ENCODE measurements at regions not wholly inside any gene's neighbourhood (a gene's known extent, or its start where the extent isn't known, plus 50 kb on each side); places are given as distances from the start of the nearest gene placed in this dataset.

DNA sequence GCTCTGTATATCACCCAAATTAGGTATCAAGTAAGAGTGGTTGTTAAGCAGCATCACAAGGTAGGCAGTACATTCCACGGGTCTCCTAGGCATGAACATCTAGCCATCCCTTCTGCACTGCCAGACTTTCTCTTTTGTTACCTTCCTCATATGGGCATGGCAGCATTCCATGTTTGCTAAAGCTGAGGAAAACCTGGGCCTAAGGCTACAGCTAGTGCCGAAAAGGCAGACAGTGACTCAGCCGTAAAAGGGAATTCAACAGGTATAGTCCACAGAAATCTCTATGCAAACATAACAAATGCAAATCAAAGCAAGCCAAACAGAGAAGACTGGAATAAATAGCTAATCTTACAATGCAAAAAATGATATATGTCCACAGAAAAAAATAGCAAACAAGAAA, 645.4 kb downstream of the ZBBX start:
- H3K4me1 Mint-ChIP-seq = no peaks in the 10 kb centered on the region
- TF ChIP-seq, protein P1, sequence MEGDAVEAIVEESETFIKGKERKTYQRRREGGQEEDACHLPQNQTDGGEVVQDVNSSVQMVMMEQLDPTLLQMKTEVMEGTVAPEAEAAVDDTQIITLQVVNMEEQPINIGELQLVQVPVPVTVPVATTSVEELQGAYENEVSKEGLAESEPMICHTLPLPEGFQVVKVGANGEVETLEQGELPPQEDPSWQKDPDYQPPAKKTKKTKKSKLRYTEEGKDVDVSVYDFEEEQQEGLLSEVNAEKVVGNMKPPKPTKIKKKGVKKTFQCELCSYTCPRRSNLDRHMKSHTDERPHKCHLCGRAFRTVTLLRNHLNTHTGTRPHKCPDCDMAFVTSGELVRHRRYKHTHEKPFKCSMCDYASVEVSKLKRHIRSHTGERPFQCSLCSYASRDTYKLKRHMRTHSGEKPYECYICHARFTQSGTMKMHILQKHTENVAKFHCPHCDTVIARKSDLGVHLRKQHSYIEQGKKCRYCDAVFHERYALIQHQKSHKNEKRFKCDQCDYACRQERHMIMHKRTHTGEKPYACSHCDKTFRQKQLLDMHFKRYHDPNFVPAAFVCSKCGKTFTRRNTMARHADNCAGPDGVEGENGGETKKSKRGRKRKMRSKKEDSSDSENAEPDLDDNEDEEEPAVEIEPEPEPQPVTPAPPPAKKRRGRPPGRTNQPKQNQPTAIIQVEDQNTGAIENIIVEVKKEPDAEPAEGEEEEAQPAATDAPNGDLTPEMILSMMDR (IDR thresholded peaks at IDR 0.05; ENCODE audit: unreplicated experiment) = no peak
- no peak overlapping the region for H3K27ac Mint-ChIP-seq
- H3K36me3 Mint-ChIP-seq = no peaks in the 10 kb centered on the region
- no peak for DNase-seq (ENCODE audit: low spot score in 2 of 2, unreplicated experiment in 2 of 2)
- no peaks in the 10 kb centered on the region for H3K27me3 Mint-ChIP-seq (ENCODE audit: low read depth)
- no peak overlapping the region for H3K4me3 Mint-ChIP-seq
- H3K9me3 Mint-ChIP-seq = peaks cover 18% of the 10 kb centered on the region

DNA sequence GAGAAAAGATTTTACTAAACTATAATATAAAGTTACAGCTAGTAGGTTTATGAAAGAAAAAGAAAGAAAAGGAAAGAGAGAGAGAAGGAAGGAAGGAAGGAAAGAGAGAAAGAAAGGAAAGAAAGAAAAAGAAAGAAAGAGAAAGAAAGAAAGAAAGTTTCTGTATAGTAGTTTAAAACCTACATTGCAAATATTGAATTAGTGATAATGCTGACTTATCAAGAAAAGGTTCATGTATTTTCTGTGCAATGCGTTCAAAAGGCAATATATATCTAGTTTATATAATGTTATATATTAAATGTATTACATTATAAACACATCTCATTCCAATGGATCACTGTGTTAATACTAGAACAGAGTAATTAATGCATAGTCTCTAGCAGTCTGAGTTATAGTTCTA, 648.4 kb downstream of the ZBBX start:
- H3K36me3 Mint-ChIP-seq = no peaks in the 10 kb centered on the region
- H3K27ac Mint-ChIP-seq = no peak overlapping the region
- no peak for DNase-seq (ENCODE audit: low spot score in 2 of 2, unreplicated experiment in 2 of 2)
- TF ChIP-seq, protein P1 (IDR thresholded peaks at IDR 0.05; ENCODE audit: unreplicated experiment) = no peak
- peaks cover 17% of the 10 kb centered on the region for H3K9me3 Mint-ChIP-seq
- no peak overlapping the region for H3K4me3 Mint-ChIP-seq
- H3K4me1 Mint-ChIP-seq = peaks cover 2% of the 10 kb centered on the region
- H3K27me3 Mint-ChIP-seq (ENCODE audit: low read depth) = no peaks in the 10 kb centered on the region

DNA sequence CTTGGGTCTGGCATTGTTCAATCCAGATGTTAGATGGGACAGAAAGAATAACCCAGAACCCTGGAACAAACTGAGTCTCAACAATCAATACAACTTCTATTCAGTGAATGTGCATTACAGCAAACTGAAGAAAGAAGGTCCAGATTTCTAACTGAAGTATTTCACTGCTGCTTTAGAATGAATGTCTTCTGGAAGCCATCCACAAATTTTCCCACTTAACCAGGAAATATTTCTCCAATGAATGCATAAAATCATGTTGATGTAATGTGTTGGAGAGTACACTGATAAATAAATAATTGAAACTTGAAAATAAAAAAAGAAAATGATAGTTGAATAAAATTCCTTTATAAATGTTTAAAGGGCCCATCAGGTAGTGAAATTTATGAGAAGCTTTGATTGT, 658.6 kb downstream of the ZBBX start:
- Mint-ChIP-seq H3K36me3 (no peaks in the 10 kb centered on the region), H3K27ac (no peak overlapping the region), H3K4me1 (no peaks in the 10 kb centered on the region), H3K4me3 (no peak overlapping the region), H3K9me3 (peaks cover 12% of the 10 kb centered on the region), H3K27me3 (ENCODE audit: low read depth) (no peaks in the 10 kb centered on the region)
- no peak for DNase-seq (ENCODE audit: low spot score in 2 of 2, unreplicated experiment in 2 of 2)
- TF ChIP-seq, protein P1 (IDR thresholded peaks at IDR 0.05; ENCODE audit: unreplicated experiment) = no peak

DNA sequence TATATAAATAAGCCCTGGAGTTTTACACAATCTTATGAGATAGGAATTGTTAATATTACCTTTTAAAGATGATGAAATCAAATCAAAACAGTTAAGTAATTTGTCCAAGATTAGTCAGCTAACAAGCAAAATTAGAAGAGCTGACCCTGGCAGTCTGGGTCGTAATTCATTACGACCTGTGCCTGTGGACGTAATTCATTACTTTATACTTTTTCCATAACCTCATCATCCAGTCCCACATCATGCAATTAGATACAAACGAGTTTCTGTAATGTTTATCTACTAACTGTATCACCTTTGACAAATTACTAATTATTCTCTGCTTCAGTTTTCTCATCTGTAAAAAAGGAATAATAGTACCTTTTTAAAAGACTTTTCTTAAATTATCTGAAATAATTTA, 665.9 kb downstream of the ZBBX start:
- Mint-ChIP-seq H3K27ac (peak overlapping the region; percentile 64), H3K4me1 (peaks cover 20% of the 10 kb centered on the region), H3K9me3 (peaks cover 13% of the 10 kb centered on the region), H3K27me3 (ENCODE audit: low read depth) (no peaks in the 10 kb centered on the region), H3K36me3 (no peaks in the 10 kb centered on the region), H3K4me3 (no peak overlapping the region)
- TF ChIP-seq, protein P1 (IDR thresholded peaks at IDR 0.05; ENCODE audit: unreplicated experiment) = no peak
- DNase-seq (ENCODE audit: low spot score in 2 of 2, unreplicated experiment in 2 of 2) = no peak

DNA sequence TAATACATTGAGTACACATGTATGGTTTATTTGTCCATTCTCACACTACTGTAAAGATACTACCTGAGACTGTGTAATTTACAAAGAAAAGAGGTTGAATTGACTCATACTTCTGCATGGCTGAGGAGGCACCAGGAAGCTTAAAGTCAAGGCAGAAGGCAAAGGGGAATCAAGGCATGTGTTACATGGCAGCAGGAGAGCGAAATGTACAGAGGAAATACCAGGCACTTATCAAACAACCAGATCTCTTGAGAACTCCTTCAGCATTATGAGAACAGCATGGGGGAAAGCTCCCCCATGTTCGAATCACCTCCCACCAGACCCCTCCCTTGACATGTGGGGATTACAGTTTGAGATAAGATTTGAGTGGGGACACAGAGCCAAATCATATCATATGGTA, 666.3 kb downstream of the ZBBX start:
- Mint-ChIP-seq H3K4me1 (peaks cover 20% of the 10 kb centered on the region), H3K36me3 (no peaks in the 10 kb centered on the region), H3K9me3 (peaks cover 12% of the 10 kb centered on the region), H3K4me3 (no peak overlapping the region), H3K27ac (peak overlapping the region; percentile 64), H3K27me3 (ENCODE audit: low read depth) (no peaks in the 10 kb centered on the region)
- DNase-seq (ENCODE audit: low spot score in 2 of 2, unreplicated experiment in 2 of 2) = no peak
- TF ChIP-seq, protein P1 (IDR thresholded peaks at IDR 0.05; ENCODE audit: unreplicated experiment) = no peak

DNA sequence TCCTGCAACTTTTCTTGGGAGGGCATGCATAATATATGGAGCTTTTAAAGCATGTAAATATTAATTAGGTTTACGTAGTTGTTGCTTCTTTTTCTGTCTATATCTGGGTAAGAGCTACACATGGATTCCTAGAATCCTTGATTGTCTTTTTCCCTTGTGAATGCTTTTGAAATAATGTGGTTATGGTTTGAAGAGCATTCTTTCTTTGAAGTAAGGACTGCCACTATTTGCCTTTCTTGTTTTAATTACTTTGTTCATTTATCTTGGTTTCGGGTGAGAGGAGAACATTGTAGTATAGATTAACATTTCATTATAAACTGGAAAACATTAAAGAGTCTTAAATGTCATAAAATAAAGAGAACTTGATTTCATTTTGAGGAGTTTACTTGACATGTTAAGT, 674.0 kb downstream of the ZBBX start:
- H3K36me3 Mint-ChIP-seq = no peaks in the 10 kb centered on the region
- no peaks in the 10 kb centered on the region for H3K27me3 Mint-ChIP-seq (ENCODE audit: low read depth)
- H3K4me1 Mint-ChIP-seq = peaks cover 5% of the 10 kb centered on the region
- peaks cover 1% of the 10 kb centered on the region for H3K9me3 Mint-ChIP-seq
- no peak for DNase-seq (ENCODE audit: low spot score in 2 of 2, unreplicated experiment in 2 of 2)
- TF ChIP-seq, protein P1 (IDR thresholded peaks at IDR 0.05; ENCODE audit: unreplicated experiment) = no peak
- peak overlapping the region; percentile 36 for H3K27ac Mint-ChIP-seq
- no peak overlapping the region for H3K4me3 Mint-ChIP-seq
